GM12865 (cell line): ENCODE measurements at regions not wholly inside any gene's neighbourhood (a gene's known extent, or its start where the extent isn't known, plus 50 kb on each side); places are given as distances from the start of the nearest gene placed in this dataset.
"Not testable (repeated sequence)": the region's sequence is repeated elsewhere in the genome, so short reads cannot be mapped to it uniquely, and the experiment has no call there.

Experiments
- DNase-seq: peaks from one replicate; pipeline ENCODE4 v3.0.0; 2010; ENCODE audit warnings: low read depth
- H3K4me3 ChIP-seq: 2 replicates; pipeline ENCODE4 v1.5.1; 2011; ENCODE audit warnings: mild to moderate bottlenecking, low read depth, low read length, control low read depth
- TF ChIP-seq, protein P1 (sequence below): IDR thresholded peaks from 2 replicates; pipeline ENCODE4 v1.5.1; 2011; ENCODE audit warnings: low read length, control low read depth, low read depth, inconsistent platforms; ENCODE audit not compliant: insufficient read depth; ENCODE audit errors: missing control alignments

DNA sequence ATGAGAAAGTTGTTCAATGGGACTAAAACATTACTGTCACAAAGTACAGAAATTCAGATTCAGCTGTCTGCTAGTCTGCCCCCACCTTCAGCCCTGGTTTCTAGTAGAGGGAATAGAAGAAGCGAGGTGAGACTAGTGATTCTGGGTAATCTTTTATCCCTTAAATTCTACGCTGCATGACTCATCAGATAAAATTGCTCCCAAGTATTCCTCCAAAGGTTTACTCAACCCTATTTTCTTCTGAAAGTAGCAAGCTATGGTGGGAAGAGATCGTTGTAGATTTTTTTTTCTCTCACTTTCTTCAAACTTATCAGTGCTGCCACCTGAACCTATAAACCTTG, 318.9 kb upstream of the RIOK2 start:
- TF ChIP-seq, protein P1, sequence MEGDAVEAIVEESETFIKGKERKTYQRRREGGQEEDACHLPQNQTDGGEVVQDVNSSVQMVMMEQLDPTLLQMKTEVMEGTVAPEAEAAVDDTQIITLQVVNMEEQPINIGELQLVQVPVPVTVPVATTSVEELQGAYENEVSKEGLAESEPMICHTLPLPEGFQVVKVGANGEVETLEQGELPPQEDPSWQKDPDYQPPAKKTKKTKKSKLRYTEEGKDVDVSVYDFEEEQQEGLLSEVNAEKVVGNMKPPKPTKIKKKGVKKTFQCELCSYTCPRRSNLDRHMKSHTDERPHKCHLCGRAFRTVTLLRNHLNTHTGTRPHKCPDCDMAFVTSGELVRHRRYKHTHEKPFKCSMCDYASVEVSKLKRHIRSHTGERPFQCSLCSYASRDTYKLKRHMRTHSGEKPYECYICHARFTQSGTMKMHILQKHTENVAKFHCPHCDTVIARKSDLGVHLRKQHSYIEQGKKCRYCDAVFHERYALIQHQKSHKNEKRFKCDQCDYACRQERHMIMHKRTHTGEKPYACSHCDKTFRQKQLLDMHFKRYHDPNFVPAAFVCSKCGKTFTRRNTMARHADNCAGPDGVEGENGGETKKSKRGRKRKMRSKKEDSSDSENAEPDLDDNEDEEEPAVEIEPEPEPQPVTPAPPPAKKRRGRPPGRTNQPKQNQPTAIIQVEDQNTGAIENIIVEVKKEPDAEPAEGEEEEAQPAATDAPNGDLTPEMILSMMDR = no peak
- DNase-seq = no peak

DNA sequence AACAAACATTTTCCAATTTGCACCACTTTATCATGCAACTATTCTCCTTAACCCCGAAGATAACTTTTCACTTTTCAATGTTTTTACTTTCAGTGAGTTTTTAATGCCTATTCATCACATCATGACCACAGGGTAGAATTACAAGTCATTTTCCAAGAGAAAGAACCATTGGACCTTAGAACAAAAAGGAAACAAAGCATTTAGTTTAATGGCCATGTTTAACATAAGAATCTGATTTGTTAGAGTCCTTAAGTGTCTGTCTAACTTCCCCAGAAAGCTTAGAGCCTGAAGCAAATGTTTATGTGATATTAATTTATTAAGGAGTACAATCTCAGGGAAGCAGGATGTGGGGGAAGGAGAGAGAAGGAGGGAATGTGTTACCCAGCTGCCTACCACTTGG, 325.8 kb upstream of the RIOK2 start:
- TF ChIP-seq, protein P1 = no peak
- H3K4me3 ChIP-seq = no peak overlapping the region

More for the DNA sequence above, 318.9 kb upstream of the RIOK2 start:
- H3K4me3 ChIP-seq = no peak overlapping the region

DNA sequence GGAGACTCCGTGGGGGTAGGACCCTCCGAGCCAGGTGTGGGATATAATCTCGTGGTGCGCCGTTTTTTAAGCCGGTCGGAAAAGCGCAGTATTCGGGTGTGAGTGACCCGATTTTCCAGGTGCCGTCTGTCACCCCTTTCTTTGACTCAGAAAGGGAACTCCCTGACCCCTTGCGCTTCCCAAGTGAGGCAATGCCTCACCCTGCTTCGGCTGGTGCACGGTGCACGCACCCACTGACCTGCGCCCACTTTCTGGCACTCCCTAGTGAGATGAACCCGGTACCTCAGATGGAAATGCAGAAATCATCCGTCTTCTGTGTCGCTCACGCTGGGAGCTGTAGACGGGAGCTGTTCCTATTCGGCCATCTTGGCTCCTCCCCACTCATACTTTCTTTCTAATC, 336.5 kb upstream of the RIOK2 start:
- H3K4me3 ChIP-seq, DNase-seq: not testable (repeated sequence)

More for the DNA sequence above, 325.8 kb upstream of the RIOK2 start:
- DNase-seq = no peak

GRCh38 chr5:97523336-97523735, 340.3 kb upstream of the RIOK2 start:
- not testable (repeated sequence) for H3K4me3 ChIP-seq, DNase-seq

DNA sequence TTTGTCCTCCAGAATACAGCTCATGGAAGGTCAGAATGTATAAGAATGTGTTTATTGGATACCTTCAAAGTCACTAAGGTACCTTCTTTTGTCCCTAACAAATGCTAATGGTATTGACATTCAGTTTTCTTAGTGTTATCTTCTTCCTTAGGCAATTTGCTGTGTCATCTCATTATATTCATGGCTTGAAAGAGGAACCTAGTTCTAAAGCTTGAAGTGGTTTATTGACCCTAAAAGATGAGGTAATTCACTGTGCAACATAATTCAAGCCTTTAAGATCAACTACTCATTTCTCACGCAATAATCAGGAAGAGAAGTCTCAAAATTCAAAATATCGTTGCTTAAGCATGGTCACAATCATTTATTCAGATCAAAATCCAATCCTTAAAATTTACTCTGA, 342.7 kb upstream of the RIOK2 start:
- DNase-seq = no peak
- no peak overlapping the region for H3K4me3 ChIP-seq
- TF ChIP-seq, protein P1 = no peak

DNA sequence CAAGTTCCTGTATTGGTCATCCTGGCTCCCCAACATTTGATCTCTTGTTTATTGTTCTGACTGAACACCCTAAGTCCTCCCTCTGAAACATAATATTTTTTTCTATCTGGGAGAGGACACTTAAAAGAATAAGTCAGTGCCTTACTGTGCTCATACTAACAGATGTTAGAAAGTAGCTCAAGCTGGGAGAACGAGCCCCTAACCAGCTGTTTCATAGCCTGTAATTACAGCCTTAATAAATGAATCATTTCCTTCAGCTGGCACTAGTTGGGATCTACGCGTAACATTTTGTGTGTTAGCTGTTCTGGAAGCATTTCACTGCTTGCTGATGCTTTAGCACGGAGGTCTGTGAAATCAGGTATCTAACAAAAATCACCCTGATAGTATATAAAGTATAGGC, 345.9 kb upstream of the RIOK2 start:
- TF ChIP-seq, protein P1 = no peak
- no peak for DNase-seq
- no peak overlapping the region for H3K4me3 ChIP-seq

DNA sequence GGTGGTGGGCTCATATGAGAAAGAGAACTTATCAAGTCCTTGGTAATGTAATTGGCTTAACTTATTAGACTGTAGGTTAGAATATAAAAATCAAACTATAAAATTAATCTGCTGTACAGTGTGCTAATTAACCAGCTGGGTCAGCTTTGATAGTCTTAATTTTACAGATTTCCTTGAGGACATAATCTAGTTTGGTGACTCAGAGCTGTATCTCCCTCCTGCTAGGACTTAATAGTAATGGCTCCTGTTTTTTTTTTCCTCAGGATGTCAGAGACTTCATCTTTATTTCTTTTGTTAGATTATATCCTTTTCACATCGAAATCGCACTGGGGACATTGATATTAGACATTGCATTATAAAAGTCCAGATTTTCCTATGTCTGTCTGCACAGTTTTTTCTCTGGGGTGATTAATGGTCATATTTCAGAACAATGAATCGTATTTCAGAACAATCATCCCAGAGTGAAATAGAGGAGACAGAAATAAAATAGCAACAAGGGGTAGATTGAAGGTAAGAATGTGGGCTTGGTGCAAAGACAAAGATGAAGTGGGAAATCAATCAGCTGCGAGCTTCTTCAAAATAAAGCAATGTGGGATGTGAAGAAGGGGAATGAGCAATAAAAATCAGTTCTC, 346.4 kb upstream of the RIOK2 start:
- H3K4me3 ChIP-seq = no peak overlapping the region
- no peak for DNase-seq
- TF ChIP-seq, protein P1 = no peak

GRCh38 chr5:97531549-97531948, 348.5 kb upstream of the RIOK2 start:
- no peak overlapping the region for H3K4me3 ChIP-seq
- peak; percentile 11 for DNase-seq
- TF ChIP-seq, protein P1 = no peak
